Activated gamma-delta T cell (primary cell): ENCODE measurements at regions not wholly inside any gene's neighbourhood (a gene's known extent, or its start where the extent isn't known, plus 50 kb on each side); places are given as distances from the start of the nearest gene placed in this dataset.
"Not testable (repeated sequence)": the region's sequence is repeated elsewhere in the genome, so short reads cannot be mapped to it uniquely, and the experiment has no call there.

Experiments used
- DNase-seq: peaks from one replicate; lab custom pipeline; 2025; lab: John Stamatoyannopoulos, UW

DNA sequence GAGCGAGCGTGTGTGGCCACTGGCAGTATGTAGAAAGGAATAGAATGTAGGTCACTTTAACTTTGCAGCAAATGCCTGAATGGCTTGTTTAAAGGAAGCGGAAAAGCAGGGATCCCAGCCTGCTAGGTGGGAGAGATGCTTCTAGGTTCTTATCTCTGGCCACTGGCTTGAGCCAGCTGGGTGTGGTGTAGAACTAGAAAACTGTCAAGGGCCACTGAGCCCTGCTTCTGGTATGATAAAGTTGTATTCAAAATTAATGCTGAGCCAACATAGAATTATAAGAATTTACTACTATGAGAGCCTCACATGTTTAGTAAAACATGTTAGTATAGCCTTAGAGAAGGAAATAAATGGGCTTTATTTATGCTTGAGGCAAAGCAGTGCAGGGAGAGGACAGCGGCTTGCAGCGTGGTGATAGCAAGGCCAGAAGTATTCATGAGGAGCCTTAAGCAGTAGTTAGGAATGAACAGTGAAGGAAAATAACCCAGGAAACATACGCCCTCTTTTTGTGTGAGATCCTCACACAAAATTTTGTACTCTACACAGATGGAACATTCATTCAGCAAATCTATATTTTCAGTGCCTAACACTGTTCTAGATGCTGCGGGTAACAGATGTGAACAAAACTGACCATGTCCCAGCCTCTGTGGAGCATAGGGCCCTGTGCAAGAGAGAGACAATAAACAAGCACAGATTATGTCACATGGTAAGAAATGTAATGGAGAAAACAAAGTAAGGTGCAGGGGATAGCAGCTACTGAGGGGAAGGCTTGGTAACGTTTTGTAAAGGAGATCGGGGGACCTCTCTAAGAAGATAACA lies 863.2 kb downstream of the DIAPH3 start:
- no peak for DNase-seq

DNA sequence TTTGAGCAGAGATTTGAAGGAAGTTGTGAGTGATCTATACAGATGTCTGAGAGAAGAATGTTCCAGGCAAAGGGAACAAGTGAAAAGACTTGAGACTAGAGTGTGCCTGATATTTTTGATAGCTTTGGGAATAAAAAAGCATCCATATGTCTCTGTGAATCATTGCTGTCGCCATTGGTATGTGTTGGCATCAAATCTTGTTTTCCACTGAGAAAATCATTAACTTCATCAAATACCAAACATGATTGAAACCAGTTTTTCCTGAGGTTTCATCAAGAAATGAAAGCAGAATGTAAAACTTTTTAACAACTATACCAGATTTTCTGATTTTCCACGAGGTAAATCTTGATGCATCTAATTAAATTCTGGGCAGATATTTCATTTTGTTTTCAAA lies 862.6 kb downstream of the DIAPH3 start:
- no peak for DNase-seq

DNA sequence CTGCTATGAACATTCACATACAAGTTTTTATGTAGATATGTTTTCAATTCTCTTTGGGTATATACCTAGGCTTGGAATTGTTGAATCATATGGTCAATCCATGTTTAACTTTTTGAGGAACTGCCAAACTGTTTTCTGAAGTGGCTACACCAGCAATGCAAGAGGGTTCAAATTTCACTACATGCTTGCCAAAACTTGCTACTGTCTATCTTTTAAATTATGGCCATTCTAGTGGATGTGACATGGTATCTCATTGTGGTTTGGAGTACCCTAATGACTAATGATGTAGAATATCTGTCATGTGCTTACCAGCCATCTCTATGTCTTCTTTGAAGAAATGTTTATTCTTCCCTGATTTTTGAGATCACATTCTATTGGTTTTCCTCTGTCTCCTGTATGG lies 860.3 kb downstream of the DIAPH3 start:
- no peak for DNase-seq

DNA sequence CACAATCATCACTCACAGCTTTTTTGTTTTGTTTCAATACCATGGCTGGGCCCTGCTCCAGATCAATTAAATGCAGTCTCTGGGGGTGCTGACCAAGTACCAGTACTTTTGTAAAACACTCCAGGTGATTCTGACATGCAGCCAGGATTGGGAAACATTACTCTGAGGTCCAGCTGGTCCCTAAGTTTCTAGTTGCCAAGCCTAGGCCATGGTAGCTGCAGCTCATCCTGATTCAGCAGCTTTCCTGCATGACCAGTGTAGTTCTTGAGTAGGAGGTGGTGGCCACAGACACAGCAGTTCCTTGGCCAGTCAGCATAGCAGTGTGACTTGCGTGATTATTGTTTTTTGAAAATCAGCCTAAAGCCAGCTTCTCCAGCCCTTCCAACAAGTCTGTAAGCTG lies 859.1 kb downstream of the DIAPH3 start:
- no peak for DNase-seq

DNA sequence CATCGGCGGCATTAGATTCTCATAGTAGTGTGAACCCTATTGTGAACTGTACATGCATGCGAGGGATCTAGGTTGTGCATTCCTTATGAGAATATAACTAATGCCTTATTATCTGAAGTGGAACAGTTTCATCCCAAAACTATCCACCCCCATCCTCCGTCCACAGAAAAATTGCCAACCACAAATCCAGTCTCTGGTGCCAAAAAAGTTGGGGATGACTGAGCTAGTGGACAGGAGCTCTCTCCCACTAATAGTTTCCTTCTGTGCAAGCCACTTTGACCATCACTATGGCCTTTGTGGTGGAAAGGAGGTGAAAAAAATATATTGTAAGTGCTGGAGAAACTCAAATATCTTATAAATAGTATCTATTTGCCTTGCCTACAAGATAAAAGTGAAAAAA lies 857.8 kb downstream of the DIAPH3 start:
- no peak for DNase-seq

DNA sequence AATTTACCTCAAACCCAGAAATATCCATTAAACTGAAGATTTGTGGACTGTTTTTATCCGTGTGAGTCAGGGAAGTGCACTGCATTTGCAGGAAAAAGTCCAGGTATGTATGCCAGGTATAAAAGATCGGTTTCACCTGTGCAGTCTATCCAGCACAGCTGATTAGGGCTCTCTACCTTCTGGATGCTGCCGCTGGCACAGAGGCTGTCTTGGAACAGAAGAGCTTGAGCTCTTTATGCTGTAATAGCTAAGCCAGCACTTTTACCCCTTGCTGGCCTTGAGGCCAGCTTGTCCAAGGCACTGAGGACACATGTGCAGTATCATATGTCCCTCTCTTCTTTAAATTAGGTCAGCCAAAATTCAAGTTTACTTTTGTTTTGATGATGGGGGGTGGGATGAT lies 851.0 kb downstream of the DIAPH3 start:
- no peak for DNase-seq

DNA sequence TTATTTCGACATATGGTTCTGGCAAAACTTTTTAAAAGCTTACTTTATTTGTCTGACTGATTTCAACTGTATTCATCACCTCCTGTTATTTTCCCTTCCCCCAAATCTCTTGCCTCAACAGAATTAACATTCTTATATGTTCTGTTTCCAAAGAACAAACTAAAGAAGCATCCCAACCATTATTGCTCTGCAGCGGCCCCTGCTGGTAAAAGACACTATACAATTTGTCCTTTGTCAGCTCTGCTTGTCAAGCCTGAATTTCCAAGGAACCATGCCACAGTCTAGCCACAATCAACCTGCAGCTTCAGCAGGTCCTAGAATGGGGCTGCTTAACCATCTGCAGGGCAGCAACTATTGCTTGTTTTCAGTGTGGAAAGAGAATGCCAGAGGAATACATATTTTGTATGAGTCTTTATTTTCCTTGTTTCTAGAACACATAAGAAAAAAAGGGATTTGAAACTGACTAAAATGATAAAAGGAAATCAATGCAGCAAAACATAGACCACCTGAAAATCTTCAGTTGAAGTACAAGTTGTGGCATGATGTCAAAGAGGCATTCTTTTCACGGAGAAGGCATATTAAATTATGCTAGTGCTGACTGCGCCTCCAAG lies 845.3 kb downstream of the DIAPH3 start:
- no peak for DNase-seq

DNA sequence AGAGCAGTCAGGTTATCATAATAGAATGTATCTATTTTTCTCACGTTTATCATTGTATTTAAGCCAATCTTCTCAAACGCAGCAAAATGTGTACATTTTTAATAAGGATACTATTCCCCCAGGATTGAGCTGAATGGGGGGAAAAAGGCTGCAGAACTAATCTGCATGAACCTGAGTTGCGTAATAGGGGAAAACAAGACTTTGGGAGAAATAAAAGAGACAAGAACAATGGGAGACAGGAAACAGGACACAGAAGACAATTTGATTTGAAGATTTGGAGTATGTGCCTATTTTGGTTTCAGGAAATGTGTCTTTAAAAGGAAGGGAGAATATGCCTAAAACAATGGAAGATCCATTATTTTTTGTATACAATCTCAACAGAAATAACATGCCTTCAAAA lies 844.5 kb downstream of the DIAPH3 start:
- DNase-seq: no peak

DNA sequence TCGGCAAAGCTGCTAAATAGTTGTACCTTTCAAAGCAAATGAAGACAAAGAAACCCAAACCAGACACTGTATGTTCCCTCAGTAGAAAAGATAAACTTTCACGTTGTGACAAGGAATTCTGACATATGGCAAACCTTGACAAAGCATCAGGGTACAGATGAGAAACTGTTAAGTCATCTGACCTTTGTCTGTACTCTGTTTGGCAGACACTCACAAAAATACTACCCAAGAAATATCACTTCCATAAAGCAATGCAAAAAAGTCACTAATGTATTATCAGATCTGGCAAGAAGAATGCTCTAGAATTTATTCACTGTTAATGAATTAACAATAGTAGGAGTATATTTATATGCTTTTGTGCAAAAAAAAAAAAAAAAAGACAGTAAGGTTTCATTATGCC lies 843.7 kb downstream of the DIAPH3 start:
- no peak for DNase-seq

DNA sequence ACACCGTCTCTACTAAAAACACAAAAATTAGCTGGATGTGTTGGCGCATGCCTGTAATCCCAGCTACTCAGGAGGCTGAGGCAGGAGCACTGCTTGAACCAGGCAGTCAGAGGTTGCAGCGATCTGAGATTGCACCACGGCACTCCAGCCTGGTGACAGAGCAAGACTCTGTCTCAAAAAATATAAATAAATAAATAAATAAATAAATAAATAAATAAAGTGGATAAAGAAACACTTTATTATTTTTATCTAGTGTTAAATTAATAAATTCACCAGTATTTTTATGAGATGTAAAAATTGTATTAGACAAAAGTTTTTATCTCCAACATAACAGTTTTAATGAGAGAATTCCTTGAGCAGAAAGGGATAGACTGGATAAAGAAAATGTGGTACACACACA lies 839.3 kb downstream of the DIAPH3 start:
- DNase-seq: not testable (repeated sequence)

DNA sequence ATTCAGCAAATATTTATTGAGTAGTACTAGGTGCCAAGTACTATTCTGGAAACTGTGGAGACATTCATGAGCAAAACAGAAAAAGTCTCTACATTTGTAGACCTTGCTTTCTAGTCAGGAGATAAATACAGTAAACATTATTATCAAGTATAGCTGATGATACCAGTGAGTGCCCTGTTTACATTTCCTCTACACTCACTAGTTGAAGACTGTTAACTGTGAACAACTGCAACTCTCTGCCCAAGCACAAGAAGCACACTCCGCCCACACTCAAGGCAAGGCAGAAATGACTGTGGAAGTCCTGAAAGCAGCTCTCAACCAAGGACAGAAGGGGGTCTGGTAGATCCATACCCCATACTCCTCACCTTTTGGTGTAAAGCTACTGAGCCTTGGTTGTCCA lies 837.0 kb downstream of the DIAPH3 start:
- no peak for DNase-seq

DNA sequence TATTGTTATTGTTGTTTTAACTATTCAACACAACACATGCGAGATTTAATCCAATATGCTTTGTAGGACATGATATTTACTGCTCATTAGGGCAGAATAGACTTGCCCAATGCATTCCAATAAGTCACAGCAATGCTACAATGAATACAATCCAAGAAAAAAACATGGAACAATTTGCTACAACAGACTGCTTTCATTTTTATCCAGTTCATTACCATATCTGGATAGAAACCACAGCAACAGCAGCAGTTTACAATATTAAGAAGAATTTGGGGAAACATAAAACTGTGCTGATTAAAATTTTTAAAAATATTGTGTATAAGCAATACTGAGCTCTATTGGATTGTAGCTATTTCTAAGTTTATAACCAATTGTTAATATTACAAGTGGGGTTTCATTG lies 833.0 kb downstream of the DIAPH3 start:
- DNase-seq: no peak

DNA sequence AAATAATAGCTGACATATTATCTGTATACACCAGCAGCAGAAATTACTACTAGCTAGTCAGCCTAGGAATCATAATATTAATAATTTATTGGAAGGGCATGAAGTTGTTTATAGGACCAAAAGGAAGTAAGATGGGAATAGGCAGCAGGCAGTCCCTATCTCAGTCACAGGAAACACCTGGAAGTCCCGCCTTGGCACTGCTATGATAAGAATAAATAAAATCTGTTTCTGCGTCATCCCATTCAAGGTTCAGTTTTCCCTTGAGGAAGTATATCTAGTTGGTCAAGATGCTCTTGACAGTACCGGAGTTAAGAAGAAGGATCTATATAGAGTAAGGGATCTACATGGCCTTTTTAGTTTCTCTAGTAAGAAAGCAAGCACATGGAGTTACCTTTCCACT lies 830.8 kb downstream of the DIAPH3 start:
- DNase-seq: no peak

DNA sequence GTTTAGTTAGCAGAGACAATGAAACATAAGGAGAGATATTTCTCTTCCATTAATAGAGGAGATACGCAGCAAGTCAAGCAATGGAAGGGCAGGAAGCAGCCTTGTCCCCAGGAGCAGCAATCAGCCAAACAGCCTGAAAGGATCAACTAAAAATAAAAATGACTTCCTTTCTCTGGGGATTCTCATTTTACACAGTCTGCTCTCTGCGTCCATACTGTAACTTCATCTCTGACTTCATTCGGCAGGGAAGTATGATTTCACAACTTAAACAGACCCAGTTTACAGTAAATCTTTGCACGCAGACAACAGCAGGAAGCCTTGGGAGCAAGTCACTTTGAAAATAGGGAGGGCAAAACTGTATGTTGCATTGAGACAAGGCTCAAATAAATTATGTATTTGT lies 826.7 kb downstream of the DIAPH3 start:
- no peak for DNase-seq

DNA sequence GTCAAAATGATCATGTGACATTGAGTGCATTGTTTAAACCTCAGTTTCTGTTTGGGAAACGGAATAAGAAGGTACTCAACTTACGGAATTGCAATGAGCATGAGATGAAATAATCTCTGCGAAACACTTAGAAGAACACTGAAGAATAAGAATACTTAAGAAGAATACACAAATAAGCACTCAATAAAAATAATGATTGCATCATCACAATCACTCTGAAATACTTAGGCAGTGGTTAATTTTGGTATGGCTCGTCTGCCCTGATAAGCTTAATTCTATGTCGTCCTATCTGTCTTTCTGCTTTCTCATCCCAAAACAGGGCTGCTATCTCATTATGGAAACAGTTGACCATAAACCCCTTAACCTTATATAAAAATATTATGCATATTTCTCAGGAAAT lies 823.6 kb downstream of the DIAPH3 start:
- no peak for DNase-seq

DNA sequence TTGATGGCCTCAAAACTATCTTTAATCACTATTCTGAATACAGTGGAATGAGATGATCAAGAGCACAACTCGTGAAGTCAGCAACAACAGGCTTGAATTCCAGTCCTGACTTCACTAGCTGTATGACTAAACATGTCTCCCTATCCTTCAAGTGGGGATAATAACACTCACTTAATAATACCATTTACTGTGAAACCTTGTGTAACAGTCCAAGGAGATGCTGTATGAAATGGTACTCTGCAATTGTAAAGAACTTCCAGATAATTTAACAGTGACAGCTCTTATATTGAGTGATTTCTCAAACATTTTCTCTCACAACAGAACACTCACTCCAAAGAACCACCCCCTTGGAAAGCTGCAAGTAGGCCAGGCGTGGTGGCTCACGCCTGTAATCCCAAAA lies 823.1 kb downstream of the DIAPH3 start:
- DNase-seq: no peak

DNA sequence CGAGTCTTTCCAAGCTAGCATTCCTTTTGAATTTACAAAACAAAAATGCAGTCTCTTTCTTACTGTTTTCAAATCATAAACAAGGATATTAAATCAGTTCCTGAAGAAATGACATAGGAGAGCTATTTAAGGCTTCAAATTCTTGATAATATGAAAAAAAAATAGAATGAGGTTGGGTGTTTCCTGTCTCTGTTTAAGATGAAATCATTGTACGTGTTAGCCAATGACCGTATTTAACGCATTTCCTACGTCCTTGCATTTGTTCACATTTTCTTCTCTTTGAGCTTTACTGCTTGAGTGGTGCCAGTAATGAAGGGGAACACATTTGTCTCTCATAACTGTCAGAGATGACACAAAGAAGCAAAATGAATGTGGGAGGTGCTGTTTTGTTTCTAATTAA lies 821.3 kb downstream of the DIAPH3 start:
- no peak for DNase-seq

DNA sequence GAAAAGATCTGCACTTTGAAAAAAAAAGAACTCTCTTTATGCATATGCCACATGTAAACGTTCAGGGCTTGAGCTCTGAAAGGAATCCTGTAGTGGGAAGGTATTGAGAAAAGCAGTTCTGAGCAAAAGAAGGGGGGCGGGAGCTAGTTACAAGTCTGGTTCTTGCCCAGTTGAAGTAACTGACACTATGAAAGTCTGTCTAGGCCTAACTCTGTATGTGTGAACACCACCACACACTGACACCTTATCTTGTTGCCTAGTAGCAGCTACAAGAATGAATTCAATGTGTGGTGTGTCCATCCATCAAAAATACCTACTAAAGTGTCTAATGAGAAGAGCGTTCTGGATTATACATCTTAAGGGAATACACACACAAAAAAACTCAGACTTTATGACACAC lies 820.6 kb downstream of the DIAPH3 start:
- DNase-seq: no peak

DNA sequence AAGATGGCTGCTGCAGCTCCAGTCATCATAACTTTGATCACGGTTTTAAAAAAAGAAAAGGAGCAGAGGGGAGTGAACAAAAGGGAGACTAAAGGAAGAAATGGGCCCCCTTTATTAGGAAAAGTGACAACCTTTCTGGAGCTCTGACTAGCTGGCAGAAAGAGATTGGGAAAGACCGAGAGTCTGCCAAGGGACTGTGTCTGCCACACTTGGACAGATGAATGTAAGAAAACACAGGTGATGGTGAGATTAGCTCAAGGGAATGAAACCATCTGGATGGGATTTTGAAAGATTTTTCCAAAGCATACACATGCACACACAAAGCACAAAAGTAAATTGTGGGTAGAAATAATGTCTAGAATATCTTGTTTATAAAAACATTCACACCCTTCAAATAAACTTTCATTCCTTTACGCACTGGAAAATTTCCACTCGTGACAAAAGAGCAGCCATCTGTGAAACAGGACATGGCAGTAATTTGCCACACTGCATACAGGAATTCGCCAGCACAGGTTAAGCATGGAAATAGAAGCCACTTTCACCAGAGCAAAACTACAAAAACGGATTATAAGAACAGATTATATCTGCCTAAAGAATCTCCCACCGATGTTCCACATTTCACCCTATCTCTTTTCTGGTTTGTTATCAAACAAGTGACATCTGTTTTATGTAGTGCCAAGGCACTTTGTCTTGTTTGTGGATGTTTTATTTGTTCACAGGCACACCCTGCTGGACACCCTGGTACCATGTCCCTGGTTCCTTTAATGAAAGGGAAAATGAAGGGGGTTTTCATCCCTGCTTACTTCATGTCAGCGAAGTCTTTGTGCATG lies 819.5 kb downstream of the DIAPH3 start:
- no peak for DNase-seq

DNA sequence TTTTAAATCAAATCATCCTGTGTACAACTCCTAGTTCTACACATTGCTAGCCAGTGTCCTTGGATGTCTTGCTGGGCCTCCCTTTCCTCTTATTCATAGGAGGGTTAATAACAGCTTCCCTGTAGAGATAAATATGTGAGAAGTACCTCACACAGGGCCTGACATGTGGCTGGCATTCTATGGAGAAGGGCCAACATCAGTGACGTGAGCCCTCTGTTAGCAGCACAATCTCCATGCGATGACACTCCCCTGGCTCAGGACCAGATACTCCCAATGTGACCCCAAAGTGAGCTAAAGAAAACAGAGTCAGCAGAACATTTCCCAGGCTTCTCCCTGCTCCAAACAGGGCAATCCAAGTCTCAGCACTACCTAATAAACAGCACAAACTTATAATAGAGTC lies 818.4 kb downstream of the DIAPH3 start:
- no peak for DNase-seq

DNA sequence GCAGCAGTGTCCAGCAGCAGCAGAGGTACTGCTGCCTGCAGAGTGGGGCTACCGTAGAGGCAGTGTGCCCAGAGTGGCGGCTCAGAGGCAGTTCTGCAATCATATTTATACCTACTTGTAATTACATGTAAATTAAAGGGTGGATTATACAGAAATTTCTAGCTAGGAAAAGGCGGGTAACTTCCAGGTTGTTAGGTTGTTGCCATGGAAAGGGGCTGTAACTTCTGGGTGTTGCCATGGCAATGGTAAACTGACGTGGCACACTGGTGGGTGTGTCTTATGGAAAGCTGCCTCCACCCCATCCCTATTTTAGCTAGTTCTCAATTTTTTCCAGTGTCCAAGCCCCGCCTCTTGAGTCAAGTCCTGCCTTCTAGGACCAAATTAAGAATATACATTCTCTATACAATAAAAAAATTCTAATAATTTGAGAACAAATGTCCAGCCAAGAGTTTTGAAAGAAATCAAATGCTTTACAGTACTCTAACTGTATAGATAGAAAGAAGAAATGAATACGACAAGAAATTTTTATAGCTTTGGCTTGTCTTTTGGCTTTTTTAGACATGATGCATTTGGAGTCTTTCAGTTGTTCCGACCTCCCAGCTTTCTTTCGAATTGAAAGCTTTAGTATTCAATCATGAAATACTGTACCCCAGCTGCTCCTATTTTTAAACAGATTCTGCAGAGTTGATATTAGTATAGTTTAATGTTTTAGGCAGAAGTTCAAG lies 816.6 kb downstream of the DIAPH3 start:
- no peak for DNase-seq

DNA sequence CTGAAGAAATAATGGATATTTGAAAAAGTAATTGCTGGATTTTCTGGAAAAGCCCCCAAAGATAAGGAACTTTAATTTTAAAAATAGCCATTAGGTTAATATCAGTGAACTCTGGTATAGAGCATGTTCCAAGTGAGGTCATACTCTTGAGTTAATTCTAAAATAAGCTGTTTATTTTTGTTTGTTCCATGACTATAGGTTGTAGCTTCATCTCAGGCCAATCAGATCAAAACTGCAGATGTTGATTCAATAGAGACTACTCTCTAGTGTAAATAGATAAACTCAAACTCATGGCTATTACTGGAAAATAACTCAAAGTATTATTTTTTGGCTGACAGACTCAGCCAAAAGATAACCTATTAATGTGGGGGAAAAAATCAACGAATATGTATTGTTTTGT lies 815.1 kb downstream of the DIAPH3 start:
- DNase-seq: no peak
